ENCODE measurements at regions not wholly inside any gene's neighbourhood (a gene's known extent, or its start where the extent isn't known, plus 50 kb on each side); places are given as distances from the start of the nearest gene placed in this dataset.

GRCh38 chr14:65810322-65810721 lies 397.8 kb downstream of the FUT8 start:
- TF ChIP-seq CTCF (IDR thresholded peaks at IDR 0.05) (no peak), POLR2A (IDR thresholded peaks at IDR 0.05) (no peak)
